Pancreas (tissue), 10 donors: ENCODE measurements at regions not wholly inside any gene's neighbourhood (a gene's known extent, or its start where the extent isn't known, plus 50 kb on each side); places are given as distances from the start of the nearest gene placed in this dataset.

Source experiments
- ATAC-seq, 4 donors: fragments of 200-7000 bp; cut with Tn5 transposase; one replicate each; pipeline versions ENCODE4 v1.8.0 to v1.9.1; 2020; ENCODE audit warnings: mild to moderate bottlenecking in 4 of 4, moderate library complexity in 4 of 4
- DNase-seq, 6 donors: peaks; one replicate each; pipeline ENCODE4 v3.0.0-alpha.2; 2020
- FAIRE-seq: peaks from 2 replicates; lab custom pipeline; 2012; peaks lifted over from hg19 to GRCh38; lab: Jason Lieb, UNC
- H3K27ac ChIP-seq, 4 donors: fragments of 200-600 bp; sonication (generic); 1 replicate in 3 of 4; 2 replicates in 1 of 4; pipeline versions ENCODE4 v1.5.0 to v1.8.0; 2020
- H3K27me3 ChIP-seq, 4 donors: fragments of 200-600 bp; one replicate each; pipeline ENCODE4 v1.8.0; 2021
- H3K36me3 ChIP-seq, 3 donors: fragments of 200-600 bp; sonication (generic) in 1 of 3; one replicate each; pipeline versions ENCODE4 v1.5.0 to v1.8.0; 2020 to 2021
- H3K4me1 ChIP-seq, 3 donors: fragments of 200-600 bp; one replicate each; pipeline ENCODE4 v1.8.0; 2021
- H3K4me3 ChIP-seq, 4 donors: fragments of 200-600 bp; sonication (generic) in 2 of 4; one replicate each; pipeline versions ENCODE4 v1.5.0 to v1.8.0; 2020 to 2021
- H3K9me3 ChIP-seq, 4 donors: fragments of 200-600 bp; one replicate each; pipeline ENCODE4 v1.8.0; 2021
- WGBS, 2 donors: extraction: QIAGEN DNeasy Blood & Tissue Kit; methylation state at CpG; one replicate each; pipeline ENCODE4 v1.1.7; 2013; 5-methylcytosine and 5-hydroxymethylcytosine counted together
- intact Hi-C, 3 donors: fragments of 100-400 bp; cut with DNase I; formaldehyde crosslinking; loops; one replicate each; pipeline versions ENCODE4 v1.11.1 to v1.14.2; 2022
- TF ChIP-seq, protein P1 (sequence below), 4 donors: fragments of 200-600 bp; sonication (generic) in 3 of 4; IDR thresholded peaks; one replicate each; pipeline versions ENCODE4 v1.5.0 to v1.8.0; 2021; ENCODE audit warnings: antibody characterized with exemption in 4 of 4
- donor health status: healthy with polysubstance abuse.
- donor health status: DM: no; HTN: no; CAD: no; lungs with moderate emphysema.
- donor health status: DM: no; HTN: no; CAD: no.
- donor health status: control.
- donor health status: control.
- donor health status: Bipolar disorder and iron deficiency.
- donor health status: DM: yes; HTN: yes; CAD: no.
- donor health status: DM: no; HTN: no; CAD: no.
- donor health status: DM: no; HTN: no; CAD: no.
- donor health status: DM: yes; HTN: yes; CAD: no.

DNA sequence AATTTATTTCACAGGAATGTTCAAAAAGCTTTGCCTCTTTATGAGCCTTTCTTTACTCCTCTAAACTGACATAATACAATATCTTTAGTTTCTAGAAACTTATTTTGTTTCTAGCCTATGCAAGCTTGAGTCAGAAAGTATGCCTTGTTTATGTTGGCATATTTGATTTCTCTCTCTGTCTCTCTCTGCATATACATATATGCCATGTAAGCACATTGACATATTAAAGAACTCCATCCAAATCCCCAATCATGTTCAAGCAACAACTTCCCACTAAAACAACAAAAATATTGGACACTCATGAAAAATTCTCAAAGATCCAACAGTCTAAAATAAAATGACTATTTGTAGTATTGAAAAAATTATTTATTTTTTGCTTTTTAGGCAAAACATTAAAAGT lies 1651.2 kb upstream of the ACVR2A start:
- DNase-seq, result no peak
- no peak for FAIRE-seq
- no peak overlapping the region for H3K4me3 ChIP-seq
- H3K36me3 ChIP-seq, result no peaks in the 10 kb centered on the region
- no peaks in the 10 kb centered on the region for H3K4me1 ChIP-seq
- TF ChIP-seq, protein P1, sequence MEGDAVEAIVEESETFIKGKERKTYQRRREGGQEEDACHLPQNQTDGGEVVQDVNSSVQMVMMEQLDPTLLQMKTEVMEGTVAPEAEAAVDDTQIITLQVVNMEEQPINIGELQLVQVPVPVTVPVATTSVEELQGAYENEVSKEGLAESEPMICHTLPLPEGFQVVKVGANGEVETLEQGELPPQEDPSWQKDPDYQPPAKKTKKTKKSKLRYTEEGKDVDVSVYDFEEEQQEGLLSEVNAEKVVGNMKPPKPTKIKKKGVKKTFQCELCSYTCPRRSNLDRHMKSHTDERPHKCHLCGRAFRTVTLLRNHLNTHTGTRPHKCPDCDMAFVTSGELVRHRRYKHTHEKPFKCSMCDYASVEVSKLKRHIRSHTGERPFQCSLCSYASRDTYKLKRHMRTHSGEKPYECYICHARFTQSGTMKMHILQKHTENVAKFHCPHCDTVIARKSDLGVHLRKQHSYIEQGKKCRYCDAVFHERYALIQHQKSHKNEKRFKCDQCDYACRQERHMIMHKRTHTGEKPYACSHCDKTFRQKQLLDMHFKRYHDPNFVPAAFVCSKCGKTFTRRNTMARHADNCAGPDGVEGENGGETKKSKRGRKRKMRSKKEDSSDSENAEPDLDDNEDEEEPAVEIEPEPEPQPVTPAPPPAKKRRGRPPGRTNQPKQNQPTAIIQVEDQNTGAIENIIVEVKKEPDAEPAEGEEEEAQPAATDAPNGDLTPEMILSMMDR (IDR thresholded peaks at IDR 0.05), result no peak
- ATAC-seq, result no peak
- intact Hi-C loops, result no loop called here
- no peaks in the 10 kb centered on the region for H3K9me3 ChIP-seq
- H3K27ac ChIP-seq, result no peak overlapping the region
- H3K27me3 ChIP-seq, result no peaks in the 10 kb centered on the region

DNA sequence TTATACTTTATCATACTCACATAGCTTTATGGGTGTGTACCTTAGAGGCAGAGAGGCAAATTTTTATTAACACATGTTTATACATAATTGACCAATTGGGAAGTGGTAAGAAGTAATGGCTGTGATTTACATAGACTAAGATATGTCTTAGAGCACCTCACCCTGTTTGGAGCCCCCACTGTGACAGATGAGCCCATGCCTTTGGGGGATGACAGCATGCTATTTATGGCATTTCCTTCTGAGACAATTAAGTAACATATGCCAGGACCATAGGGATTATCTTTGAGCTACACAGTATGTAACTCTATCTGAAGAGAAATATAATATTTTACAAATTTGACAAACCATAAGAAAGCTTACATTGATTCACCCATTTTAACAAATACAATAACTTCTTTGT lies 1655.3 kb upstream of the ACVR2A start:
- DNase-seq (no peak), ATAC-seq (no peak), FAIRE-seq (no peak)
- no peaks in the 10 kb centered on the region for H3K9me3 ChIP-seq
- no peak overlapping the region for H3K4me3 ChIP-seq
- no peaks in the 10 kb centered on the region for H3K4me1 ChIP-seq
- no peaks in the 10 kb centered on the region for H3K36me3 ChIP-seq
- no peak overlapping the region for H3K27ac ChIP-seq
- TF ChIP-seq, protein P1 (IDR thresholded peaks at IDR 0.05), result no peak
- no peaks in the 10 kb centered on the region for H3K27me3 ChIP-seq
- intact Hi-C loops, result no loop called here

DNA sequence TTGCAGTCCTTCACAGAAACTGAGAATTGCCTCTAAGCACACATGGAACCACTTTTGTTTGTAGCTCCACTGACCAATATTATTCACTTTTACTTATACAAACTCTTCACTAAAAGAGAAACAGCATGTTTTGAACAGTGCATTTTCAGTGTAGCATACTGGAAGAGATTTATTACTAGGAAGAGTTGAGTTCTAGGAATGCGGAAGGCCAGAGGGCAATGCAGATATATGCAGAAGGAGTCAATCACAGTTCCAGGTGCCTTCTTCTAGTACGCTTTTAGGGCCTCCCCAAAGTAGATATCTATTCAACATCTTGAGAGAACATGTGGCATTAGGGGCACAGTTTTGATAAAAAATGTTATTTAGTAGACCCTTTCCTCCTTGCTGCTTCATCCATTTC lies 1654.0 kb upstream of the ZEB2 start:
- H3K27me3 ChIP-seq, result no peaks in the 10 kb centered on the region
- no peaks in the 10 kb centered on the region for H3K4me1 ChIP-seq
- H3K9me3 ChIP-seq, result no peaks in the 10 kb centered on the region
- no peaks in the 10 kb centered on the region for H3K36me3 ChIP-seq
- no peak overlapping the region for H3K4me3 ChIP-seq
- intact Hi-C loops, result no loop called here
- TF ChIP-seq, protein P1 (IDR thresholded peaks at IDR 0.05), result no peak
- FAIRE-seq, result no peak
- WGBS, 2 donors, result 77 to 96% methylated on average over 2 of the region's 2 CpGs
- DNase-seq, result no peak
- H3K27ac ChIP-seq, result no peak overlapping the region
- no peak for ATAC-seq

DNA sequence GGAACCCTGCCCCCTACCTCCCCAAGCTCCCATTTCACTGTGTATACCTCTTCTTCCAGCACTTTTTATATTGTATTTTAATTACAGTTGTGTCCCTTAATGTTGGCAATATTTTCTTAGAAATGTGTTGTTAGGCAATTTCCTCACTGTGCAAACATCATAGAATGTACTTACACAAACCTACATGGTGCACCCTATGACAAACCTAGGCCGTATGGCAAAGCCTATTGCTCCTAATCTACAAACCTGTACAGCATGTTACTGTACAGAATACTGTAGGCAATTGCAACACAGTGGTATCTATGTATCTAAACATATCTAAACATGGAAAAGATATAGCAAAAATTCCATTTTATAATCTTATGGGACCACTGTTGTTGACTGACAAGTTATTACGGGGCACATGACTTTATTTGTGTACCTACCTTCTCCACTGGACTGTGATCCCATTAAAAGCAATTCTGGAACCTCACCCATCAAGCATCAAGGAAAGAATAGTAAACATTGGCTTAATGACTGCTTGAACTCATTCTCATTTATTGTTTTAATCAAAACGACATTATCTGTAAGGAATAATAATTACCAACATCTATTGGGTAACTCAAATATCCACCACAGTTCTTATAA lies 1641.5 kb upstream of the ZEB2 start:
- Histone ChIP-seq H3K27ac (no peak overlapping the region), H3K27me3 (no peaks in the 10 kb centered on the region), H3K4me1 (no peaks in the 10 kb centered on the region), H3K9me3 (no peaks in the 10 kb centered on the region), H3K4me3 (no peak overlapping the region), H3K36me3 (no peaks in the 10 kb centered on the region)
- 53 to 58% methylated on average over 3 of the region's 3 CpGs for WGBS, 2 donors
- TF ChIP-seq, protein P1 (IDR thresholded peaks at IDR 0.05), result no peak
- ATAC-seq (no peak), FAIRE-seq (no peak), DNase-seq (no peak)
- intact Hi-C loops, result no loop called here

DNA sequence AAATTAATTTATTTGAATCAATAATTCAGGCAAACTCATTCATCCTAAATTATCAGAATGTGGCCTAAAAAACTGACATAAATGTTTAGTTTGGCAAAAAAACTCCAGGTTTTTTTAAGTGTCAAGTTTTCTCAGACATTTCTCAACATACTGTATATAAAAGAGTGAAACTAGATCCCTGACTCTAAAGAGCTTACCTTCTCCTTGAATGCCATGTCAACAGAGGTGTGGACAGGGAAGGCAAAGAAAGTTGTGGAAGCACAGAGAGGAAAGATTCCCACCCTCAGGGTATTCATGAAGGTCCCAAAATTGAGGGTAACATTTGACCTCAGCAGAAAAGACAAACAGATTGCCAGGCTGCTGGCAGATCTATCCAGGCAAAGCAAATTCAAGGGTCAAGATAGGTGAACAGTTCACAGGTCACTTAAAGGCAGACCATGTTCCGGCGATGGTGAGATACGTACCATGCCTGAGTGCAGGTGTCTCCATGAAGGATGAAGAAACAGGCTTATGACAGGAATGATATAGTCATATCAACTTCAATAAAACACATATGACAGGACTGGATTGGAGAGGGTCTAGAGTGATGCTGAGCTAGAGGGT lies 1638.3 kb upstream of the ZEB2 start:
- Histone ChIP-seq H3K27me3 (no peaks in the 10 kb centered on the region), H3K9me3 (no peaks in the 10 kb centered on the region), H3K4me3 (no peak overlapping the region), H3K4me1 (no peaks in the 10 kb centered on the region), H3K27ac (no peak overlapping the region), H3K36me3 (no peaks in the 10 kb centered on the region)
- FAIRE-seq, result no peak
- TF ChIP-seq, protein P1 (IDR thresholded peaks at IDR 0.05), result no peak
- 94 to 95% methylated on average over 3 of the region's 3 CpGs for WGBS, 2 donors
- DNase-seq, result no peak
- no peak for ATAC-seq
- intact Hi-C loops, result no loop called here
